HepG2 (cell line): ENCODE measurements at regions not wholly inside any gene's neighbourhood (a gene's known extent, or its start where the extent isn't known, plus 50 kb on each side); places are given as distances from the start of the nearest gene placed in this dataset.

Source experiments
- GATAD1 ChIP-seq: IDR thresholded peaks from 2 replicates; pipeline ENCODE4 v1.6.1; 2016; ENCODE audit warnings: missing genetic modification reagents, missing compliant biosample characterization
- MZF1 ChIP-seq: sonication (generic); formaldehyde crosslinking; IDR thresholded peaks from 2 replicates; pipeline ENCODE4 v1.8.1; 2023; ENCODE audit warnings: mild to moderate bottlenecking, missing genetic modification reagents, borderline replicate concordance
- REST ChIP-seq, 2 experiments: IDR thresholded peaks; 2 replicates each; pipeline ENCODE4 v1.6.1; 2011 to 2012; ENCODE audit warnings: low read length in 2 of 2, borderline replicate concordance in 1 of 2, low read depth in 1 of 2, mild to moderate bottlenecking in 1 of 2, moderate library complexity in 1 of 2
- SYNCRIP ChIP-seq: fragments of 200-400 bp; formaldehyde crosslinking; IDR thresholded peaks from 2 replicates; pipeline ENCODE4 v1.6.1; 2018; ENCODE audit warnings: mild to moderate bottlenecking, low read depth, low read length; ENCODE audit not compliant: insufficient read depth
- ZBED4 ChIP-seq: sonication (generic); formaldehyde crosslinking; IDR thresholded peaks from 2 replicates; pipeline ENCODE4 v1.4.0; 2020; ENCODE audit warnings: missing genetic modification reagents, borderline replicate concordance
- ZGPAT ChIP-seq: IDR thresholded peaks from 2 replicates; pipeline ENCODE4 v1.6.1; 2016; ENCODE audit warnings: mild to moderate bottlenecking
- ZNF709 ChIP-seq: sonication (generic); formaldehyde crosslinking; IDR thresholded peaks from 2 replicates; pipeline ENCODE4 v1.5.0; 2020; ENCODE audit warnings: mild to moderate bottlenecking, missing genetic modification reagents

- TF ChIP-seq ZGPAT (CRISPR knock-in tag) = no peak
- TF ChIP-seq MZF1 (CRISPR knock-in tag) = no peak
- TF ChIP-seq ZBED4 (CRISPR knock-in tag) = no peak
- no peak for TF ChIP-seq SYNCRIP
- TF ChIP-seq GATAD1 (CRISPR knock-in tag) = no peak
- TF ChIP-seq REST (IDR thresholded peaks at IDR 0.05; ENCODE audit: borderline replicate concordance in 1 of 2, low read depth in 1 of 2, low read length in 2 of 2) = no peak
- TF ChIP-seq ZNF709 (CRISPR knock-in tag) = no peak
These were observed 101.9 kb downstream of the RAB11FIP2 start (continued) for GRCh38 chr10:117944676-117945447.
